ENCODE measurements at regions not wholly inside any gene's neighbourhood (a gene's known extent, or its start where the extent isn't known, plus 50 kb on each side); places are given as distances from the start of the nearest gene placed in this dataset.
A peak's percentile ranks its signal among the peaks of the same experiment; 100 is the strongest.

DNA sequence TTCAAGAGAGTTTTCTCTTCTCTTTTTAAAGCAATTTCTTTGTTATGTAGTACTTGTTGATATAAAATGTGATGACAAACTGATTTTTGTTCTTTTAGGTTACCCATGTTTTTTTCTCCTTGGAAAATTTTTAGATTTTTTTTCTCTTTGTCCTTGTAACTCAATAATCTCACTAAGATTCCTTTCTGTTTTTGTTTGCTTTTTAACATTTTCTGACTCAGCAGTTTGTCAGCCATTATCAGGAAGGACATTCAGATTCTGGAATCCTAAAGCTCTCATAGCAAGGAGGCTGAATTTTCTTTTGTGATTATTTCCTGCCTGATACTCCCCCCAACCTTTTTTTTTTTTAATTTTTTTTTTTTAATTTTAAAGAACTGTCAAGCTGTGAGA is 75.2 kb upstream of the CITED2 start (continued):
- TF ChIP-seq MAFF (IDR thresholded peaks at IDR 0.05; ENCODE audit: low read length) (peak; percentile 99), ZNF507 (tag; conservative IDR thresholded peaks at IDR 0.05) (no peak), TRIM28 (IDR thresholded peaks at IDR 0.05) (no peak), HDAC3 (IDR thresholded peaks at IDR 0.05; ENCODE audit: borderline replicate concordance, partially characterized antibody) (peak; percentile 14), XRCC4 (IDR thresholded peaks at IDR 0.05; ENCODE audit: extremely low read depth, insufficient read depth, insufficient read length) (no peak), FOXJ3 (CRISPR knock-in tag; IDR thresholded peaks at IDR 0.05) (no peak), SMARCA5 (IDR thresholded peaks at IDR 0.05) (0 out of 2 replicates have a peak, but pooled peaks have one; percentile 66), ARNT (IDR thresholded peaks at IDR 0.05) (peak; percentile 19 to 83; a peak in 2 of 4 replicates), TCFL5 (CRISPR knock-in tag; conservative IDR thresholded peaks at IDR 0.05) (no peak), POLR2AphosphoS5 (IDR thresholded peaks at IDR 0.05; ENCODE audit: control insufficient read depth, insufficient read depth, low read depth, low read length) (no peak), GABPB2 (CRISPR knock-in tag; conservative IDR thresholded peaks at IDR 0.05) (no peak), CBFA2T2 (conservative IDR thresholded peaks at IDR 0.05) (peak; percentile 43; the same call in 1 of the 2 replicates), ZNF316 (IDR thresholded peaks at IDR 0.05) (peak; percentile 100), ZNF41 (CRISPR knock-in tag; conservative IDR thresholded peaks at IDR 0.05) (no peak), SMARCB1 (IDR thresholded peaks at IDR 0.05; ENCODE audit: insufficient read length, low read depth) (no peak), NR2C2 (CRISPR knock-in tag; IDR thresholded peaks at IDR 0.05) (no peak), NR2C2 (tag; IDR thresholded peaks at IDR 0.05) (0 out of 2 replicates have a peak, but pooled peaks have one; percentile 21), KLF10 (CRISPR knock-in tag; IDR thresholded peaks at IDR 0.05) (no peak), FOXP1 (CRISPR knock-in tag; IDR thresholded peaks at IDR 0.05) (no peak), RBM17 (IDR thresholded peaks at IDR 0.05; ENCODE audit: borderline replicate concordance, low read depth, low read length) (no peak)
- TF ChIP-seq, protein P1, sequence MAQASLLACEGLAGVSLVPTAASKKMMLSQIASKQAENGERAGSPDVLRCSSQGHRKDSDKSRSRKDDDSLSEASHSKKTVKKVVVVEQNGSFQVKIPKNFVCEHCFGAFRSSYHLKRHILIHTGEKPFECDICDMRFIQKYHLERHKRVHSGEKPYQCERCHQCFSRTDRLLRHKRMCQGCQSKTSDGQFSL (CRISPR knock-in tag; IDR thresholded peaks at IDR 0.05): no peak
- TF ChIP-seq, protein P1 (tag; IDR thresholded peaks at IDR 0.05): no peak
- TF ChIP-seq, protein P2, sequence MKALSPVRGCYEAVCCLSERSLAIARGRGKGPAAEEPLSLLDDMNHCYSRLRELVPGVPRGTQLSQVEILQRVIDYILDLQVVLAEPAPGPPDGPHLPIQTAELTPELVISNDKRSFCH (CRISPR knock-in tag; IDR thresholded peaks at IDR 0.05): no peak
- TF ChIP-seq, protein P2 (tag; IDR thresholded peaks at IDR 0.05): no peak
- TF ChIP-seq, protein P3, sequence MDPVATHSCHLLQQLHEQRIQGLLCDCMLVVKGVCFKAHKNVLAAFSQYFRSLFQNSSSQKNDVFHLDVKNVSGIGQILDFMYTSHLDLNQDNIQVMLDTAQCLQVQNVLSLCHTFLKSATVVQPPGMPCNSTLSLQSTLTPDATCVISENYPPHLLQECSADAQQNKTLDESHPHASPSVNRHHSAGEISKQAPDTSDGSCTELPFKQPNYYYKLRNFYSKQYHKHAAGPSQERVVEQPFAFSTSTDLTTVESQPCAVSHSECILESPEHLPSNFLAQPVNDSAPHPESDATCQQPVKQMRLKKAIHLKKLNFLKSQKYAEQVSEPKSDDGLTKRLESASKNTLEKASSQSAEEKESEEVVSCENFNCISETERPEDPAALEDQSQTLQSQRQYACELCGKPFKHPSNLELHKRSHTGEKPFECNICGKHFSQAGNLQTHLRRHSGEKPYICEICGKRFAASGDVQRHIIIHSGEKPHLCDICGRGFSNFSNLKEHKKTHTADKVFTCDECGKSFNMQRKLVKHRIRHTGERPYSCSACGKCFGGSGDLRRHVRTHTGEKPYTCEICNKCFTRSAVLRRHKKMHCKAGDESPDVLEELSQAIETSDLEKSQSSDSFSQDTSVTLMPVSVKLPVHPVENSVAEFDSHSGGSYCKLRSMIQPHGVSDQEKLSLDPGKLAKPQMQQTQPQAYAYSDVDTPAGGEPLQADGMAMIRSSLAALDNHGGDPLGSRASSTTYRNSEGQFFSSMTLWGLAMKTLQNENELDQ (CRISPR knock-in tag; IDR thresholded peaks at IDR 0.05; ENCODE audit: borderline replicate concordance): no peak

All from K562 (cell line).